ENCODE measurements at regions not wholly inside any gene's neighbourhood (a gene's known extent, or its start where the extent isn't known, plus 50 kb on each side); places are given as distances from the start of the nearest gene placed in this dataset.
"Not testable (repeated sequence)": the region's sequence is repeated elsewhere in the genome, so short reads cannot be mapped to it uniquely, and the experiment has no call there.

DNA sequence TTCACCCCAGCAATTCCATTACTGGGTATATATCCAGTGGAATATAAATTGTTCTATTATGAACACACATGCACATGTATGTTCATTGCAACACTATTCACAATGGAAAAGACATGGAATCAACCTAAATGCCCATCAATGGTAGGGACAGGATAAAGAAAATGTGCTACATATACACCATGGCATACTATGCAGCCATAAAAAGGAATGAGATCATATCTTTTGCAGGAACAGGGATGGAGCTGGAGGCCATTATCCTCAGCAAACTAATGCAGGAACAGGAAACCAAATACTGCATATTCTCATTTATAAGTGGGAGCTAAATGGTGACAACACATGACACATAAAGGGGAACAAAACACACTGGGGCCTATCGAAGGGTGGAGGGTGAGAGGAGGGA lies 112.6 kb upstream of the IVNS1ABP start:
- not testable (repeated sequence) for TF ChIP-seq POLR2A, CTCF (IDR thresholded peaks at IDR 0.05)
